HG03066 (cell line): ENCODE measurements at regions not wholly inside any gene's neighbourhood (a gene's known extent, or its start where the extent isn't known, plus 50 kb on each side); places are given as distances from the start of the nearest gene placed in this dataset.

Experiments
- ATAC-seq: cut with Tn5 transposase; IDR thresholded peaks from one replicate; pipeline ENCODE4 v1.9.1; 2021; ENCODE audit warnings: low read depth; ENCODE audit not compliant: unreplicated experiment

DNA sequence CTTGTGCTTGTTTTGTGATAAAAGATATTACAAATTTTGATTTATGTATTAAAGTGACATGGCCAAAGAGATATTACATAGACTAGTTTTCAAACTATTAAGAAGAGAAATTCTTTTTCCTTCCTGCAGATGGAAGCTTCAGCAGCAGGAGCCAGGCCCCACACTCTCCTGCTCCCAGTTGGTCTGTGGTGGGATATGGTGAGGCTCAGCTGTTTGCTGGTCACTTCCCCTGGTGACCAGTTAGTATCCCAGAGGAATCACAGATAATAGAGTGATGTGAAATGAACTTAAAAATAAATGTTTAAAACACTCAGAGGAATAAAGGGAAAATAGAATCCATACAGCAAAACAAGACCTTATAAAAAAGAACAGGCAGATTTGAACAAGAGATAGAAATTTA, 154.7 kb downstream of the KTN1 start:
- ATAC-seq: no peak

DNA sequence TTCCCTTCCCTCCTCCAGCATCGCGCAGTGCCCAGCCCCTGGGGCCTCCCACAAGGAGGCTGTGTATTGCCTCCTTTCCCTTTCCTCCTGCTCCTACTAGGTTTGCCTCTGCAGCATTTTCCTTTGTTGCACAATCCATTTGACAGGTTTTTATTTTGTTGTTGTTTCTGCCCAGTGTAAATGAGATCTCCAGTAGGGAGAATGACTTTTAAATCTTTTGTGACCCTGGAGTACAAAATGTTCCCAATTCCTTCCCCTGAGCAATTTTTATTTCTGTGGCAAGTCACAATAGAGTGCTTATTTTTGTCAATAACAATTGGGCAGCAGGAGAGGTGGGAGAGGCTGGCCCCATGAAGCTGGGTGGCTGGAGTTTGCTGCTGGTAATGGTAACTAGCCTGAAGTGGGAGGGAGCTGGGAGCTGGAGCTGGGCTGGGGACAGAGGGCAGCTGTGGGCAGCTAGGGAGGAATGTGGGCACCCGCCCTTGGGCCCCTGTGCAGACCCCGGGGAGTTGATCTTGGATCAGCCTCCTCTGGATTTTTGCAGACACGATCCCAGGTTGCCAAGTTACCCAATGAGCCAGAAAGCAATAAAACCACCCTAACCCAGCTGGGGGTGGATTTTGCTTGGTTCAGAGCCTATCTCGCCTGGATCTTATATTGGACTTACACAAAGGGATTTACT, 160.1 kb downstream of the KTN1 start:
- ATAC-seq: no peak

DNA sequence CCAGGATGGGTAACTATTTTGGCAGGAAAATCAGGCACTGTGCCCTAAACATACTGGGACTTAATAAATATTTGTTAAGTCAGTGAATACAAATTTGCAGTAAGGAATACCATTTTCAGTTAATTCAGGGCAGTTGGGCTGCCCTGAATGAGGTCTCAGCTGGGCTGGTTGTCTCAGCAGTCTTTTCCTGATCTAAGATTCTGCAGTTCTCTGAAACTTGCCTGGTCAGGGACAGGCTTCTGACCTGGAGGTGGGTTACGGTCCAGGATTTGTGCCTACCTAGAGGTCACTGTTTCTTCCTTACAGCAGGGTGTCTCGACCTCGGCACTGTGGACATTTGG, 160.6 kb downstream of the KTN1 start:
- ATAC-seq: no peak

DNA sequence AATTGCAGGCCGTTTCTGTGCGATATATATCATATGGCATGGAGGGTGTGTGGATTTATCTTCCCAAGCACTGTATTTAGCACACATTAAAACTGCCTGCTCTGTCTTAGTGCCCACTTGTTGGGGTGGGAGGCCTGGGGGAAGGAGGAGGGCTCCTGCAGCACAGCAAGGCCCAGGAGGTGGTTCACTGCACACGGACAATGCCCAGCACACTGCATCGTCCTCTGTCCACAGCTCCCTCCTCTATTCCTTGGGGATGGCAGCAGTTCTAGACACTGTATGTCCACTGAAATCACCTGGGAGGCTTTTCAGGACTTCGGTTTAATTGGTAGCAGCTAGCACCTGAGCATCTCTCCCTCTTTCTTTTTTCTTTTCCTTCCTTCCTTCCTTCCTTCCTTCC, 161.2 kb downstream of the KTN1 start:
- ATAC-seq: no peak

DNA sequence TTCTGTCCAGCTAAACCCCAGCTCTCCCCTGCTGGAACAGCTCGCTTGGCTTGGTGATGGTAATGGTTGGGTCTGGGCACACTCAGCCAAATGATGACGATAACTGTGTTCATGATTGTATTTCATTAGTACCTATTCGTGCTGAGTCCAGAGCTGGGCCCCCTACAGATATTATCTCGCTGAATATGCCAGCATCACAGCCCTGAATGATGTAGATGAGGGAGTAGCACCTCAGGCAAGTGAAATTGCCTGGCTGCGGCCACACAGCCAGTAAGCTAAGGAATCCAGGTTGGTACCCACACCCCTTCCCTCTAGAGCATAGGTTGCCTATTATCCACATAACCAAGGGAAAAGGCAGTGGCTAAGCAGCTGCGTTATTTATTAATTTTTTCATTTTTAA, 163.5 kb downstream of the KTN1 start:
- no peak for ATAC-seq

DNA sequence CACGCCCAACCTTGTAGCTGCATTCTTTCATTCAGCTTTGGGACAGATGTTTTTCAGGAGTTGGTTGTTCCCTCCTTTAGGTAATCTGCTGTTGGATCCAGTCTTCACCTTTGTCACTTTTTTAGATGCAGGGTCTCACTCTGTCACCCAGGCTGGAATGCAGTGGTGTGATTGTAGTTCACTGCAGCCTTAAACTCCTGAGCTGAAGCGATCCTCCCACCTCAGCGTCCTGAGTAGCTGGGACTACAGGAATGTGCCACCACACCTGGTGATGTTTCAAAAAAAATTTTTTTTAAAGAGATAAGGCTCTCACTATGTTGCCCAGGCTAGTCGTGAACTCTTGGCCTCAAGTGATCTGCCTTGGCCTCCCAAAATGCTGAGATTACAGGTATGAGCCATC, 164.3 kb downstream of the KTN1 start:
- ATAC-seq: no peak

DNA sequence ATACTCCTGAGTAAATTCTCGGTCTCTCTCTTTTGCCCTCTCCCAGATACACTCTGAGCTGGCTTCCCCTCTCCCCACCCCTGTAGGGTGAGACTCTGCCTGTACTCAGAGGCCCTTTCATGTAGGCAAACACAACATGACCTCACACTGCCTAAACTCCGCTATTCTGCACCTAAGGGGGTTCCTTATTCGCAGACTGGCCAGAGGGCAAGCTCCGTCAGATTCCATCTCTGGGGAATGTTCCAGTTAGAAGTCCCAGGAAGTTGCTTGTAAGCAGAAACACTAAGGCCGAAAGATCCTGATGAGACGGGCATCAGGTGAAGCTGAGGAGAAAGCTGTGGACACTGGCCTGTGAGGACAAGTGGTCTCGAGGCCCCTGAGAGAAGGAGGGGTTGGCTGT, 165.9 kb downstream of the KTN1 start:
- no peak for ATAC-seq

DNA sequence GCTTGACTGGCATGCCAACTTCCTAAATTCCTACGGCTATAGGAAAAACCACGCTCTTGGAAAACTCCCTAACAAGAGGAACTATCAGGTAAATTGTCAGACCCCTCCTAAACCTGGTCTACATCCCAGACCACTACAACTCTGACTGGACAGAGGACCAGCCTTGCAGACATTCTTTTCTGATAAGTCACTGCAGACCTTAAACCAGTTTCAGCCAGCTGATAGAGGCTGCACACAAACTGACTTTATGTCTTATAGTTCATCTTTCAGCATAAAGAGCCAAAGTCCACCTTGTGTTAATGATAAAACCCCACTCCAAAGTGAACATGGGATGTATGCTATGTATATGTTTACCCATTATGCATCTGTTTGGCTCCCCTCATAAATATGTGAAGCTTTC, 166.6 kb downstream of the KTN1 start:
- ATAC-seq: no peak

DNA sequence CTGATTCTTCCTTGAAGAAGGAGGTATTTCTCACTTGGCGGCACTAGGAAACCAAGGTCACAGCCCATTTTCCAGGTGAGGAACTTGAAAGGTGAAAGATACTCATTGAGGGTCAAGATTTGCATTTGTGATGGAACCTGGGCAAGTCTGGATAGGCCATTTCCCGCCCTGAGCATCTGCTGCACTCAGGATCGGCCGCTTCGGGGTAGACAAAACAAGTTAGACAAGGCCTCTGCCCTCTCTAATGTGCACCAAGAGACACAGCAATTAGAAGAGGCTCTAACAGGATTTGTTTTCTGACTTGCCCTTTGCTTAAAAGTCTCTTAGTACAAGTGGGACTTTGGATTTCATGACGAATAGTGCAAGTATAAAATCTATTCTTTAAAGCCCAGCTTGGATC, 167.2 kb downstream of the KTN1 start:
- ATAC-seq: no peak

DNA sequence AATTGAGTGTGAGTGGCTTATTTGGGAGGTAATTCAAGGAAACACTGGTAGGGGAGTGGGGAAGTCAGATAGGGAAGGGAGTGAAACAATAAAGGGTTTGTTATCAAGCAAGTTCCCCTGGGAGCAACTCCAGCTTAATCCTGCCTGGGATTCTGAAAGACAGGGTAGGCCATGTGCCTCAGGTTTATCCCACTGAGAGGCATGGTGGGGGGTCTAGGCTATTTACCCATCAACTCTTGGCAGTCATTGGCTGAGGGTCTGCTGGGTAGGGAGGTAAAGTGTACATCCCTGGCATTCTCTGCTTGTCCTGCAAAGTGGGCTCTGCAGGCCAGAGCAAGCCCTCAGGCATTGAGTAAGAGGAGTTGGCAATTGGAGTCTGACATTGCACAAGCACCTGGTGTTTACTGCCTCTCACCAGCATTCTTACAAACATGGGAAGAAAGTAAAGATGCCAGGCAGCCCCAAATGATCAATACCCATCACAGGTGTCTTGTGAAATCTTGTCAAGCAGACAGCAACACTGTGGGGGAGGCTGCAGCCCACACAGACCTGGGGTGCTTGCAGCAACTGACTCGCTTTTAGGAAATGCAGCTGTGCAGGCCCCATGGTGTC, 169.3 kb downstream of the KTN1 start:
- ATAC-seq: no peak

DNA sequence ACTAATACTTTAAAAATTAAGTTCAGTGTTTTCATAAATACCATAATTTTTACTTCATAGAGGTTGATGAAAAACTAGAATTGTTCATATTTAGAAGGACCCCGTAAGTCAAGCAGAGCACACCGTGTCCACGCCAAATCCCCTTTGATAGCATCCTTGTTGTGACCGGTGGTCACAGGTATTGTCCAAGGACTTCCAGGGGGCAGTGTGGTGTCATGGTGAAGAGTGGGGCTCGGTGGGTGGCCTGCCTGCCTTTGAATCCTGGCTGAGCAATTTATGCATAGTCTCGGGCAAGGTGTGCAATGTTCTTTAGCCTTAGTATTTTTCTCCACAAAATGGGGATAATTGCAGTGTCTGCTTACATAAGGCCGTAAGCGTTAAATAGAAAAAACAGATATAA, 169.9 kb downstream of the KTN1 start:
- no peak for ATAC-seq

DNA sequence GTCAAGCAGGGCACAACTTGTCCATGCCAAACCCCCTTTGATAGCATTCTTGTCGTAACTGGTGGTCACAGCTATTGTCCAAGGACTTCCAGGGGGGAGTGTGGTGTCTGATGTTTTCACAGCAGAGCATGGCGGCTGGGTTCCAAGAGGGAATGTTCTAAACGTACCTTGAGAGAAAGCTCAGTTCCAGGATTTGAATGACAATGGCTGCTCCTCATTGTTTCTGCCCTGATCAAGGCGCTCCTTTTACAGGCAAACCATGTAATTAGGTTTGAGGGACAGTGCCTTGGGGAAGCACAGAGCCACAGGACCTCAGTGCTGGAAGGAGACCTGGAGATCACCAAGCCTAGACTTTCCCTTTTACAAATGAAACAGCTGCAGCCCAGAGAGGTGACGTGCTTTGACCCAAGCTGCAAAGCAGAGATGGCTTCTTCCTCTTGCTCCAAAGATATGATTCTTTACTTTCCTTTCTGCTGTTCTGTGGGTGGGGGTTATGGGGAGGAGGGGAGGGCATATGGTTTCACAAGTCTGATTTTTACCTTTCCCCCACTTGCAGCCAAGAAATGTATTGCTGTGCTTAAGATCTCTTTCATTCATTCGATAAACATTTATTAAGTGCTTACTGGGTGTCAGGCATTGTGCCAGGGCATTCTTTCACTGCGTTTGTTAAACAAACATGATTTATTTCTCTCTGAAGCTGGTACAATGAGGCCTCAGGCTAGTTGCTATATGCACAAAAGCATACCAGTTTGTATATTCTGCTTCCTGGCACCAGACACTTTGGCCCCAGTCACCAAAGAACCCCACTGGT, 172.8 kb downstream of the KTN1 start:
- no peak for ATAC-seq

DNA sequence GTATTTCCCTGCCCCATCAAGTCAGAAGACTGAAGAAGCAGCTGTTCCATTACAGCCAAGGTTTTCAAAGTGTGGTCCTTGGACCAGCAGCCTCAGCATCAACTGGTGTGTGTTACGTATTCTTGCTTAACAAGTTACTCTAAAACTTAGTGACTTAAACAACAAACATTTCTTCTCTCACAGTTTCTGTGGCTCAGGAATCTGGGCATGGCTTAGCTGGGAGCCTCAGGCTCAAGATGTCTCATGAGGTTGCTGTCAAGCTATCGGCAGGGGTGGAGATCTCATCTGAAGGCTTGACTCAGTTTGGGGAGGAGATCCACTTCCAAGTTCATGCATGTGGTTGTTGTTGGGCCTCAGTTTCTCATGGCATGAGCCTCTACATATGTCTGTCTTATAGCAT, 174.5 kb downstream of the KTN1 start:
- no peak for ATAC-seq

DNA sequence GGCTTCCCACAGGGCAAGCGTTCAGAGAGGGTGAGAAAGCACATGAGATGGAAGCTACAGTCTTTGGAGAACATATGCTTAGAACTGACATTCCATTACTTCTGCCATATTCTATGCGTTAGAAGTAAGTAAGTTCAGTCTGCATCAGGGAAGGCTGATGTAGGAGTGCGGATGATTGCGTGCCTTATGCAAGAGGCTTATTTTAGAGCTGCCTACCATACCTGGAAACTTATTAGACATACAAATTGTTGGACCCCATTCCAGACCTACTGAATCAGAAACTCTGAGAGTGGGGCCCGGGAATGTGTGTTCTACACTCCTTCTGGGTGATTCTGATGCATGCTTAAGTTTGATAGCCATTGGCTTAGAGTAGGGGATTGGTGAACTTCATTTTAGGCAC, 174.9 kb downstream of the KTN1 start:
- no peak for ATAC-seq

DNA sequence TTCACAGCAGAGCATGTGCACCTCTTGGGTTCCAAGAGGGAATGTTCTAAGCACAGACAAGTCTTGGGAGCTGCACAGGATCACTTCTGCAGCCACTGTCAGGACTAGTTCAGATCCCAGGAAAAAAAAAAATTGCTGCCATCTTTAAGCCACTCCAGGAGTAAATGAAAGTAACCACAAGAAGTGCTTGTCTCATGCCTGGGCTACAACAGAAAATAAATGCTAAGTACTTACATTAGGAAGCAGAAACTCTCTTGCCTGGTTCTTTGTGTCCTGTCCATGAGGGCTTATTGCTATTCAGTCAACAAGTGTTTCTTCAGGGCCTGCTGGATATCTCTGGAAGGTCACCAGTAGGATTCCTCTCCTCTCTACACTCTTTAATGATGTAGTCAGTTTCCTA, 176.1 kb downstream of the KTN1 start:
- ATAC-seq: no peak

DNA sequence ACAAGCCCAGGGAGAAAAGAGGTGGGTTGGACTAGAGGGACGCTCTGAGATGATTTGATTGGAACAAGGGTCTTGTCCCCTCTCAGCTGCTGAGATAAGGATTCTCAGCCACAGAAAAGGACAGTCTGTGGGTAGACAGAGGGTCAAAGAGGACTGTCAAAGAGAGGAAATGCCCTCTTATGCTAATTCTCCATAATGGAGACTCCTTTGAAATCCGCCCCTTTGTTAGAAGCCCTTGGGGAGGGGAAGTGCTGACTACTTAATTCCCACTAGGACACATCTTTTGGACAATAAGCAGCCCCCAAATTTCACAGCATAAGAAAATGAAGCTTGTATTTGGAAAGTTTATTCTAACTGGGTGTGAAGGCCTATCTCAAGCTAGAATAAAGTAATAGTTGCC, 176.6 kb downstream of the KTN1 start:
- no peak for ATAC-seq

DNA sequence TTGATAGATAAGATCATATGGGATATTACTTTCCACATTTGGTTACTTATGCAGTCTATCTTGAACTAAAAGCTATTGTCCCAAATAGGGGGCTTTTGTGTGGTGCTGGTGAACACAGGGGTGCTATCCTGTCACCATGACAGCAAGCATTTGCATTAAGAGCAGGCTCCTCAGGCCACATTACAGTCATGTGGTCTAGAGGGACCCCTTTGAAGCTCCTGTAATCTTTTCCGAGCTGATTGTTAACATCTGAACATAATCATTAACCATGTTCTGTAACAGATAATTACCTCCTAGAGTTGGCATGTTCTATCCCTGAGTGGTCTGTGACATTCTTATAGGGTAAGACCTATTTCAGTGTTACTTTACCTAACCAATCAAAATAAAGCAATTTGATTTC, 178.8 kb downstream of the KTN1 start:
- no peak for ATAC-seq

DNA sequence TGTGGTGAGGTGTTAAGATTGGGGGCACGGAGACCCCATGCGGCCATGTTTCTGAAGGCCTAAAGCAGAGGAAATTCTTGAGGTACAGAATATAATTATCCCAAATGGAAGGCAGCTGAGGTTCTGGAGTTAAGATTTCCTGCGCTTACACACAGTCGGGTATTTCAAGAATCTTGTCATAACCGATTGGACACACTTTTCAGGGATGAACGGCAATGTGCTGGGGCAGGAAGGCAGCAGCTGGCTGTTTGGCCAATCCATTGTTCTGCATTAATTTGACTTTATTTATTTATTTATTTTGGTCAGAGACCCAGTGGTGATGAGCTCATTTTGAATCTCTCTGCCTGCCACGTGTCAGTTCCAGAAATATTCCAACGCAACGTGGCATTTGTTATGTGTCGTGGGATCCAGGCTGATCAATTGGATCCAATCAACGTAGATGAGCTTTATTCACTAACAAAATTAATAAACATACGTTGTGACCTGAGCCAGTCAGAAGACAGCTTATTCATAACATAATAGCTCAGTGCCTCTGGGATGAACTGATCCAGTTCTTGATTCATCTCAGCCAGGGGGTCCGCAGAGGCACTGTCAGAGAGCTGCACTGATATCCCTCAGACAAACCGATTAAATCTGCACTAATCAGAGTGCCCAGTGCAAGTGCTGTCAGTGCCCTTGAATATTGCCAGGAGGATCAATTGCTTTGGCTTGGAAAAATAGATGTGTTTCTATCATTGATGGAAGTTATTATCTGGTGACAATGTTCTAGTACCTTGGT, 181.0 kb downstream of the KTN1 start:
- ATAC-seq: no peak

DNA sequence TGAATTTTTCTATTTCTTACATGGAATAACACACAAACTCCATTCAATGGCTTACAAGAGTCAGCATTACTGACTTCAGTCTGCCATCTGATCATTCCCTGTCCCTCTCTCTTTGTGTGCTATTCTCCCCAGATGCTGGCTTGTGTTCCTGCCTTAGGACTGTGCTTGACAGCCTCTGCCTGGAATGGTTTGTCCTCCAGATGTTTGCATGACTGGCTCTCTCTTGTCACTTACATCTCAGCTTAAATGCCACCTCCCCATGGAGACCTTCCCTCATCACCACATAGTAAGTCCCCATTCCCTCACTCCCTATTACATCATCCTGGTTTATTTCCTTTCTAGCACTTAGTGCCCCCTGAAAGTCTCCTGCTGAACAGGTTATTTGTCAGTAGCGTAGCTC, 181.6 kb downstream of the KTN1 start:
- ATAC-seq: no peak

DNA sequence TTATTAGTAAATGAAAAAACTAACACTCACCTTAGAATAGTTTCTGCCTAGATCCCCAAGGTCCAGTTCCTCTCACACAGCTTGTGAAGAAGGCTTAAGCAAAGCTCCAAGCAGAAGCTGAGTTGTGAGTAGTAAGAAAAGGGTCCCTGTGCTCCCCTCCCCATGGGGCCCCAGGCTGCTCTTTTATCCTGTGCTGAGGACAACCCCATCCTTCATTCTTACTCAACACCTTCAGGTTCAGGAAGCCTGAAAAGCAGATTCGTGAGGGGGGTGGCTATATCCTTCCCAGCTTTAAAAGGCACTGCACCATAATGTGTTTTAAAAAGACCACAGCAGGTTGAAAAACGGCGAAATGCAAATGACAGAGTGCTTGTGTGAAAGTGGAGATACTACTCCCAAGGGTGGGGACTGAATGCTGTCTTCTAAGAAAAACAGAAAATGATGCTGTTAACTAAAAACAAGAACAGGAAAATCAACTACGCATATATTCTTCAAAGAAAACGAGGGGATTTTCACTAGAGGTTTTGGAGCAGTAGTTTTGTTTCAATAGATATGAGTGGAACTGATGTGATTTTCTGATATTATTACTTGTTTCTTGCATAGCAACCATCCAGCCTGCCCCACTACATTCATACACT, 182.7 kb downstream of the KTN1 start:
- ATAC-seq: no peak

DNA sequence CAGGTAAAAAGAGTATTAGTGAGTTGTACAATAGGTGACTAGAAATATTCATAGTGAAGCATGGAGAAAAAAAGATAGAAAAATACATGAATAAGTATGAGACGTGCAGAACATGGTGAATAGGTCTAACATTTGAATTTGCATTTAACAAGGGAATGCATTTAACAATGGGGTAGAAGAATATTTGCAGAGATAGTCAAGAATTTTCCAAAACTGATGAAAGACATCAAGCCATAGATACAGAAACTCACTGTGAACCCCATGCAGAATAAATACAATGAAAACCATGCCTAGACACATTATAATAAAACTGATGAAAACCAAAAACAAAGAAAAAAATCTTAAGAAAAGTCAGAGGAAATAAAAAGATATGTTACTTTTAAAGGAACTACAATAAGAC, 184.8 kb downstream of the KTN1 start:
- ATAC-seq: no peak
